Immature natural killer cell (primary cell): ENCODE measurements at regions not wholly inside any gene's neighbourhood (a gene's known extent, or its start where the extent isn't known, plus 50 kb on each side); places are given as distances from the start of the nearest gene placed in this dataset.

Experiments used
- DNase-seq, 3 donors: peaks; one replicate each; pipeline ENCODE4 v3.0.0; 2022; ENCODE audit warnings: mixed read lengths in 1 of 3
- H3K27ac Mint-ChIP-seq, 6 donors: one replicate each; pipeline ENCODE4 v1.8.0; 2020; ENCODE audit warnings: mixed read lengths in 6 of 6, mild to moderate bottlenecking in 5 of 6, inconsistent platforms in 4 of 6, moderate library complexity in 3 of 6
- H3K27me3 Mint-ChIP-seq, 3 donors: one replicate each; pipeline ENCODE4 v1.8.0; 2020 to 2021; ENCODE audit warnings: low read depth in 3 of 3, mild to moderate bottlenecking in 3 of 3, mixed read lengths in 3 of 3, moderate library complexity in 3 of 3, inconsistent platforms in 1 of 3
- H3K36me3 Mint-ChIP-seq, 3 donors: one replicate each; pipeline ENCODE4 v1.8.0; 2020; ENCODE audit warnings: mixed read lengths in 3 of 3, inconsistent platforms in 2 of 3, mild to moderate bottlenecking in 2 of 3
- H3K4me1 Mint-ChIP-seq, 2 donors: one replicate each; pipeline ENCODE4 v1.8.0; 2020; ENCODE audit warnings: inconsistent platforms in 2 of 2, mild to moderate bottlenecking in 2 of 2, mixed read lengths in 2 of 2, moderate library complexity in 1 of 2
- H3K4me3 Mint-ChIP-seq, 5 donors: one replicate each; pipeline ENCODE4 v1.8.0; 2020; ENCODE audit warnings: mild to moderate bottlenecking in 5 of 5, mixed read lengths in 5 of 5, inconsistent platforms in 3 of 5, moderate library complexity in 3 of 5
- H3K9me3 Mint-ChIP-seq, 6 donors: one replicate each; pipeline ENCODE4 v1.8.0; 2020; ENCODE audit warnings: mild to moderate bottlenecking in 6 of 6, mixed read lengths in 6 of 6, inconsistent platforms in 4 of 6, moderate library complexity in 3 of 6

GRCh38 chr3:43854283-43854682 is 163.5 kb downstream of the ABHD5 start:
- H3K4me1 Mint-ChIP-seq: no peaks in the 10 kb centered on the region
- DNase-seq: no peak
- H3K36me3 Mint-ChIP-seq: no peaks in the 10 kb centered on the region
- no peaks in the 10 kb centered on the region for H3K9me3 Mint-ChIP-seq
- no peak overlapping the region for H3K4me3 Mint-ChIP-seq
- H3K27me3 Mint-ChIP-seq: peaks cover 3 to 9% (median 7%) of the 10 kb centered on the region in 3 donors
- H3K27ac Mint-ChIP-seq: no peak overlapping the region

DNA sequence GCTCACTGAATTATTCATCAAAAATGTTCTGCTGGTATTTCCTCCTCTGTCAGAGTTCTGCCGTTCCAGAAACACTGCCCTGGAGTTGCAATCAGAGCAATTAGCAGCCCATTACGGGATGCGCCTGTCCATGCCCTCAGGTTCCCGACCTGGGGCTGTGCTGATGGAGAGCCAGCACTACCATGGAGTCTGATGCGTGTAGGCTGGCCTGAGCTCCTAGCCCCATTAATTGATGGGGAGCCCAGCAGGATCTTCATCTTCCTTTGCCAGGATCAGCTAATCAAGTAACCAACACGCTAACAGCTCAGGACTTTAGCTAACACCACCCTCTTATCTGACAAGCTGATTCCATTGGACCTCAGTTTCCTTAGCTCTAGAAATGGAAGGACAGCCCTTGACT is 164.2 kb downstream of the ABHD5 start:
- DNase-seq: no peak
- H3K4me1 Mint-ChIP-seq: no peaks in the 10 kb centered on the region
- peaks cover 0 to 8% (median 7%) of the 10 kb centered on the region in 3 donors for H3K27me3 Mint-ChIP-seq
- no peak overlapping the region for H3K27ac Mint-ChIP-seq
- no peaks in the 10 kb centered on the region for H3K36me3 Mint-ChIP-seq
- H3K9me3 Mint-ChIP-seq: no peaks in the 10 kb centered on the region
- no peak overlapping the region for H3K4me3 Mint-ChIP-seq

- Mint-ChIP-seq H3K27me3 (peaks cover 0 to 8% (median 7%) of the 10 kb centered on the region in 3 donors), H3K9me3 (no peaks in the 10 kb centered on the region), H3K4me1 (no peaks in the 10 kb centered on the region), H3K4me3 (no peak overlapping the region), H3K27ac (no peak overlapping the region), H3K36me3 (no peaks in the 10 kb centered on the region)
- DNase-seq: no peak
Measured at GRCh38 chr3:43855674-43856299, 165.0 kb downstream of the ABHD5 start.

GRCh38 chr3:43856351-43856750 is 165.6 kb downstream of the ABHD5 start:
- Mint-ChIP-seq H3K4me3 (no peak overlapping the region), H3K27ac (no peak overlapping the region), H3K27me3 (peaks cover 0 to 8% (median 7%) of the 10 kb centered on the region in 3 donors)

GRCh38 chr3:43856761-43857160 is 166.0 kb downstream of the ABHD5 start:
- Mint-ChIP-seq H3K4me3 (no peak overlapping the region), H3K27ac (no peak overlapping the region), H3K4me1 (no peaks in the 10 kb centered on the region), H3K27me3 (peaks cover 0 to 8% (median 7%) of the 10 kb centered on the region in 3 donors), H3K9me3 (no peaks in the 10 kb centered on the region), H3K36me3 (no peaks in the 10 kb centered on the region)
- no peak for DNase-seq

More at GRCh38 chr3:43856351-43856750, 165.6 kb downstream of the ABHD5 start:
- no peaks in the 10 kb centered on the region for H3K36me3 Mint-ChIP-seq
- DNase-seq: no peak
- H3K4me1 Mint-ChIP-seq: no peaks in the 10 kb centered on the region
- no peaks in the 10 kb centered on the region for H3K9me3 Mint-ChIP-seq

GRCh38 chr3:43857361-43858293 is 166.9 kb downstream of the ABHD5 start:
- H3K27ac Mint-ChIP-seq: no peak overlapping the region
- no peak for DNase-seq
- H3K27me3 Mint-ChIP-seq: peaks cover 0 to 10% (median 7%) of the 10 kb centered on the region in 3 donors
- H3K36me3 Mint-ChIP-seq: no peaks in the 10 kb centered on the region
- no peaks in the 10 kb centered on the region for H3K9me3 Mint-ChIP-seq
- H3K4me1 Mint-ChIP-seq: no peaks in the 10 kb centered on the region
- H3K4me3 Mint-ChIP-seq: no peak overlapping the region

DNA sequence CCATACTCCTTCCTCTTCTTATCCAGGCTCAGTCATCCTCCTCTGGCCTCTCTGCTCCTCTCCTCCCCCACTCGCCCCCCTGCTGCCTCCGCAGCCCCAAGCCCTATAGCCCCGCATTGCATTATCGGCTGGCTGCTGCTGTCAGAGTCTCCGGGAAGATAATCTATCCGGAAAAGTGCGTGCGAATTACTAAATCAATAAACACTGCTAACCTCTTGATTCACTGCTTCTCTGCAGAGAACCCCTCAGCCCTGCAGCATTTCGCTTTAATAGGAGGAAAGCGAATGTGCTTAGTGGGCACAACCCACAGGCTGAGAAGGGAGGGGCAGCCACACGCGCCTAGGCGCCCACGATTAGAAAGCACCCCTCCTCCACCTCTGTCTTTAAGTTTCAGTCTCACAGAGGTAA is 167.6 kb downstream of the ABHD5 start:
- no peak overlapping the region for H3K27ac Mint-ChIP-seq
- no peak for DNase-seq
- H3K9me3 Mint-ChIP-seq: no peaks in the 10 kb centered on the region
- H3K27me3 Mint-ChIP-seq: peaks cover 0 to 11% (median 7%) of the 10 kb centered on the region in 3 donors
- no peaks in the 10 kb centered on the region for H3K4me1 Mint-ChIP-seq
- H3K4me3 Mint-ChIP-seq: no peak overlapping the region
- no peaks in the 10 kb centered on the region for H3K36me3 Mint-ChIP-seq

- H3K27me3 Mint-ChIP-seq: peaks cover 0 to 11% (median 3%) of the 10 kb centered on the region in 3 donors
- H3K27ac Mint-ChIP-seq: no peak overlapping the region
- no peaks in the 10 kb centered on the region for H3K36me3 Mint-ChIP-seq
- H3K9me3 Mint-ChIP-seq: no peaks in the 10 kb centered on the region
- DNase-seq: no peak
- no peaks in the 10 kb centered on the region for H3K4me1 Mint-ChIP-seq
- no peak overlapping the region for H3K4me3 Mint-ChIP-seq
Measured at GRCh38 chr3:43859766-43860165, 169.0 kb downstream of the ABHD5 start.

DNA sequence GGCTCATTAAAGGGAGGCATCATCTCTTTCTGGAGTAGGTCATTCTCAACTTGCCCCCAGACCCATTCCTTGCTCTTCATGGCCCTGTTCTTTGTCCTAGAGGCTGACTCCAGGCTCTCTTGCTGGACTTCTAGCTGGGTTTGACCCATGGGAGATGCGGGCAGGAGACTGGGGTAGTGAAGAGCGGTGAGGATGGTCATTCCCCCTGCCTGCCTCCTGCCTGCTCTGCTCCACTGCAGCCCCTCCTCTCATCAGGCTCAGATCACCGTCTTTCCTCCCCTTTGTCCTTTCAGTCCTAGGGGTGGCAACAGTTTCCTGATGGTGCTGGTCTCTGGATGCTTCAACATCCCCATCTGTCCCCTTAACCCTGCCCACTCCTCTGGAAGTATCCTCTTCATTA is 170.9 kb downstream of the ABHD5 start:
- H3K4me1 Mint-ChIP-seq: no peaks in the 10 kb centered on the region
- H3K9me3 Mint-ChIP-seq: no peaks in the 10 kb centered on the region
- H3K27ac Mint-ChIP-seq: no peak overlapping the region
- H3K27me3 Mint-ChIP-seq: peaks cover 0 to 11% (median 1%) of the 10 kb centered on the region in 3 donors
- H3K4me3 Mint-ChIP-seq: no peak overlapping the region
- no peak for DNase-seq
- H3K36me3 Mint-ChIP-seq: no peaks in the 10 kb centered on the region

DNA sequence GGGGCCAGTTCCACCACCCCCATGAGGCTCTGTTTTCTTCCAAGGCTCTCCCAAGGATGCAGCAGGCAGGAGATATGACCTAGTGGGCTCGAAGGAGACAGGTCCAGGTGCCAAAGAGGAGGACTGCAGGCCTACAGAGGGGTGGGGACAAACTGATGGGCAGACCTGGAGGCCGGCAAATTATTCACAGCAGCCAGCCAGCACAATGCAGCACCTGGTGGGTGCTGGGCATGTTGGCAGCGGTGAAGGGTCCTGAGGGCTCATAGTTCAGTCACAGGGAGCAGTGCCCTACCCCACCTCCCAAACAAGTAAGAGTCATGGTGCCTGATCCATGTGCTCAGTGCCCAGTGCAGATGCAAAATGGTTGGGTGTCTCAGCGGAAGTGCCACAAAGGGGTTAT is 171.7 kb downstream of the ABHD5 start:
- H3K4me1 Mint-ChIP-seq: no peaks in the 10 kb centered on the region
- no peak for DNase-seq
- no peaks in the 10 kb centered on the region for H3K9me3 Mint-ChIP-seq
- H3K4me3 Mint-ChIP-seq: no peak overlapping the region
- H3K27me3 Mint-ChIP-seq: peaks cover 0 to 11% (median 1%) of the 10 kb centered on the region in 3 donors
- H3K27ac Mint-ChIP-seq: no peak overlapping the region
- no peaks in the 10 kb centered on the region for H3K36me3 Mint-ChIP-seq

- no peak for DNase-seq
- H3K27me3 Mint-ChIP-seq: peaks cover 0 to 11% (median 1%) of the 10 kb centered on the region in 3 donors
- no peaks in the 10 kb centered on the region for H3K36me3 Mint-ChIP-seq
- H3K4me3 Mint-ChIP-seq: no peak overlapping the region
- no peaks in the 10 kb centered on the region for H3K9me3 Mint-ChIP-seq
- H3K4me1 Mint-ChIP-seq: no peaks in the 10 kb centered on the region
- H3K27ac Mint-ChIP-seq: no peak overlapping the region
Measured at GRCh38 chr3:43862992-43863805, 172.5 kb downstream of the ABHD5 start.

DNA sequence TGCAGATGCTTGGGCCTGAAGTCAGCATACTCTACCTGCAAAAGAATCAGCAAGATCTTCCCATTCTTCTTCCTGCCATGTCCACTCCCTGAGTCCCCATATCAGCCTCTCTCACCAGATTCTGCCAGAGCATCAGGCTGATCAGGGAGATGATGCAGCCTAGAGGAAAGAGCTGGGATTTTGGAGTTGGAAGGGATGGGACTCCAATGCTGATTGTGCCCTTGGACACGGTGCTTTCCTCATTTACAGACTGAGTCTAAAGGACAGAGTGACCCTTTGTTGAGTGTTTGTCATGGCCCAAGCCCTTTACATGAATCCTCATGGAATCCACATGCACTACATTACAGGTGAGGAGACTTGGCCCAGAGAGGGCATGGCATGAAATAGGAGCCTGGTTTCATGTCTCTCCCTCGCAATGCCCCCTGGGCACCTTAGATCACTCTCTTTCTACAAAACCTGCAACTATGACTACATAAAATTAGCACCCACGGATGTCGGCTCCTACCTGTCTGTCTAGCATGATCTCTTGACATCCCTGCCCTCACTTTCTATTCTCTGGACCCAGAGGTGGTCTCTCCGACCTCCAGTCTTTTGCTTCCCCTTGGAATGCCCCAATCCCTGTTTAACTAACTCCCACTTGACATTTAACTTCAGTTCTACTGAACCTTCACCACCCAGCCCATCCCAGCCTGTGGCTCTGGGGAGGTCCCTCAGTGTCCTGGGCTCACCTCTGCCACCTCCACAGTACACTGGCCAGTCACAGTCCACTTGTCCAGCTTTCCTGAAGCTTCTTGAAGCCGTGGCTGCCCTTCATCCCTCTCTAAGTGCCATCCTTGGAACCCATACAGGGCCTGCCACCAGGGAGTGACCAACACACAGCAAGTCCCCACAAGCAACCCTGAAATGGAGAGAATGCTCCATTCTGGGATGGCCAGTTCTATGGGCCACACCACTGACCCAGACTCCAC is 173.5 kb downstream of the ABHD5 start:
- Mint-ChIP-seq H3K4me3 (no peak overlapping the region), H3K4me1 (no peaks in the 10 kb centered on the region), H3K27me3 (peaks cover 0 to 7% (median 4%) of the 10 kb centered on the region in 3 donors), H3K27ac (no peak overlapping the region), H3K36me3 (no peaks in the 10 kb centered on the region), H3K9me3 (no peaks in the 10 kb centered on the region)
- no peak for DNase-seq

DNA sequence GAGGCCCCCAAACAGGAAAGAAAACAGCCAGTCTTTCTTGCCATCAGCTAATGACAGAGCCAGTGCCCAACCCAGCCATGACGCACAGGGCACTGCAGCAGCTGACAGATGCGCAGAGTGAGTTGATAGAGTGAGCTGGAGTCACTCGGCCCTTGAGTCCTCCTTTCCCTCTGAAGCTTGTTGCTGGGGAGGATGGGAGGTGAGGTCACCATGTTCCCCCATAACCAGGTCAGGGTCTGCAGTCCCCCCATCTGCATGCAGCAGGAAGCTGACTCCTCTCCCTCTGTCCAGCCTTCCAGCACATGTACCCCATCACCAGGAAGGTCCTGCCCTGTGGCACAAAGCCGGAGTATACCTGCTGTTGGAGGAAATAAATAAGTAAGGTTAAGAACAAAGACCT is 174.6 kb downstream of the ABHD5 start:
- no peak for DNase-seq
- Mint-ChIP-seq H3K36me3 (no peaks in the 10 kb centered on the region), H3K9me3 (no peaks in the 10 kb centered on the region), H3K27me3 (peaks cover 0 to 10% (median 4%) of the 10 kb centered on the region in 3 donors), H3K27ac (no peak overlapping the region), H3K4me3 (no peak overlapping the region), H3K4me1 (no peaks in the 10 kb centered on the region)
